HFF-Myc (cell line): ENCODE measurements at regions not wholly inside any gene's neighbourhood (a gene's known extent, or its start where the extent isn't known, plus 50 kb on each side); places are given as distances from the start of the nearest gene placed in this dataset.

ENCODE experiments used
- DNase-seq: peaks from one replicate; pipeline ENCODE4 v3.0.0-alpha.2; 2011; ENCODE audit warnings: low read depth; ENCODE audit errors: extremely low read depth
- H3K4me3 ChIP-seq: replicated peaks from 2 replicates; pipeline ENCODE4 v1.5.1; 2011; ENCODE audit warnings: low read depth, mild to moderate bottlenecking, control low read depth, low read length
- CTCF ChIP-seq: IDR thresholded peaks from 2 replicates; pipeline ENCODE4 v1.5.1; 2012; ENCODE audit warnings: mild to moderate bottlenecking, low read depth, low read length, control low read depth; ENCODE audit errors: missing control alignments

DNA sequence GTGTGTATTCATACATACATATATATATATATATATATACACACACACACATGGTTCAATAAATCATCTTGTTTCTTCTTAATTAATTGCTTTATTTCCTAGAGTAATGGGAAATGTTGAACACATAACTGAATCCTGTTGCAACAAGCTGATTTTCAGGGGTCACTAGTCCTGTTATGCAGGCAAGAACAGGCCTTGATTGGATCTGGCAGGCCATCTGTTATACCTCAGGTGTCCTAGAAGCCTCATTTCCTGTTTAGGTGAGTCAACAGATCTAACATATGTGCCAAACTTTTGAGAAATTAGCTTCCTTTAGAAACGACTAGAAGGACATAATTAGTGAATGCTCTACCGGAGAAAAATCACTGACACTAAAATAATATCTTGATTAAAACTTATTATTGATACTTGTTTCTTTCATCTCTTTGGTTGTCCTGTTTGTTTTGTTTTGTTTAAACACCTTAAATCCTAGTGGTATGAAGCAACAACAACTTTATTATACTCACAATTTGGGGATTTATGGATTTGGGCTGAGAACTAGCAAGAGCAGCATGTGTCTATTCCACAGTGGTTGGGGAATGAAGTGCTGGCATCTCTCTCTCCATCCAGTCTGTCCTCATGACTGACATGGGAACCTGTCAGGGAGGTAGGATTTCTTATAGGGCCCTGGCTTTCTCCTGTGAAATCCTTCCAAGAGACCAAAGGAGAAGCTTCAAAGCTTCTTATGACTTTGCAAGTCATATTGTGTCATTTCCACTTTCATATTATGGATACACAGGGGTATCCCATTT lies 552.6 kb downstream of the NSUN3 start:
- H3K4me3 ChIP-seq: no peak overlapping the region
- DNase-seq: no peak
- no peak for TF ChIP-seq CTCF

- DNase-seq: no peak
- TF ChIP-seq CTCF: no peak
- H3K4me3 ChIP-seq: no peak overlapping the region
Measured at GRCh38 chr3:94616833-94617232, 554.0 kb downstream of the NSUN3 start.

DNA sequence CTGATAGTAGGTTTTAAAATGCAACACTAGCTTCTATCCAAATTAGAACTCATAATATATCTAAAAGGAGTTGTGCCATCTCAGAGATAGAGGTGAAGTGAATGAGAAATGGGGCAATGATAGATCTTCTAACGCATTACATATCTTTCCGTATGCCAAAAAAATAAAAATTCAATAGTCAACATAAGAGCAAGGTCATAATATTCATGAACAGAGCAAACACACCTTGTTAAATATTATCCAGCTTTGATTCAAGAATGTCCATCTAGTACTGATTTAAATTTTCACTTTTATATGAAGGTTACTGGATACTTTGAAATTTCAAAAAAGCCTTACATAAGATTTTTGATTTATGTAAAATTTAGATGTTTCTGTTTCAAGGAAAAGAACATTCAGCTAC lies 554.5 kb downstream of the NSUN3 start:
- TF ChIP-seq CTCF: no peak
- H3K4me3 ChIP-seq: no peak overlapping the region
- no peak for DNase-seq

- no peak for TF ChIP-seq CTCF
- no peak for DNase-seq
- no peak overlapping the region for H3K4me3 ChIP-seq
Measured at GRCh38 chr3:94619643-94620042, 556.8 kb downstream of the NSUN3 start.

GRCh38 chr3:94626573-94626972 lies 563.7 kb downstream of the NSUN3 start:
- no peak for DNase-seq
- TF ChIP-seq CTCF: no peak
- H3K4me3 ChIP-seq: no peak overlapping the region

DNA sequence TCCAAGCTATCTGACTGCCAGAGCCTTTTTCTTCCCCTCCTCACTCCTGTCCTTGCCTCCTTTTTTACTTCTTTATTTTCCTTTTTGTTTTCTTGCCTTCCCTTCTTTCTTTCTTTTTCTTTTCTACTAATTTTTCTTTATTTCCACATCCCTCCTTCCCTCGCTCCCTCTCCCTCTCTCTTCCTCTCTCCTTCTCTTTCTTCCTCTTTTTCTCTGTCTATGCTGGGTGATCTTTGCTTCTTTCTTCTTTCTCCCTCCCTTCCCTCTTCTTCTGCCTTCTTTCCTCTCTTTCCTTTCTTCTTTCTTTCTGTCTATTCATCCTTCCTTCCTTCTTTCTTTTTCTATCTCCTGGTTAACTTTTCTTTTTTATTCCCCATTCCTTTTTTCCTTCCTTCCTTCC lies 564.8 kb downstream of the NSUN3 start:
- no peak for TF ChIP-seq CTCF
- H3K4me3 ChIP-seq: no peak overlapping the region

DNA sequence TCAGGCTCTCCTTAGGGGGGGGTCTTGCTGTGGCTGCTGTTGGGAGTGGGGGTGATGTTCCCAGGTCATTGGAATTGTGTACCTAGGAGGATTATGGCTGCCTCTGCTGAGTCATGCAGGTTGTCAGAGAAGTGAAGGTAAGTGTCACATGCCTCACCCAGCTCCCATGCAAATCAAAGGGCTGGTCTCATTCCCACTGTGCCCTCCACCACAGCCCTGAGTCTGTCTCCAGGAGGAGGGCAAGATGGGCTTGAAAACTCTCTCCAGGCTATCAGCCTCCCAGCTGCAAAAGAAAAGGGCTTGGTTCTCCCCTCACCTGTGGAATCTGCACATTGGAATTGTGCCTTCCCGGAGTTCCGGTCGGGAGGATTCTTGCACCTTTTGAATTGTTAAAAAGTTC lies 580.5 kb downstream of the NSUN3 start:
- DNase-seq: no peak
- TF ChIP-seq CTCF: no peak
- H3K4me3 ChIP-seq: no peak overlapping the region

More for the DNA sequence above, 564.8 kb downstream of the NSUN3 start:
- no peak for DNase-seq
